Activated naive CD8-positive, alpha-beta T cell treated with anti-CD3 and anti-CD28 coated beads, Interleukin-2, amount 50 U/mL, for 24 hours (primary cell): ENCODE measurements at regions not wholly inside any gene's neighbourhood (a gene's known extent, or its start where the extent isn't known, plus 50 kb on each side); places are given as distances from the start of the nearest gene placed in this dataset.
"Not testable (repeated sequence)": the region's sequence is repeated elsewhere in the genome, so short reads cannot be mapped to it uniquely, and the experiment has no call there.

Source experiments
- ATAC-seq: fragments of 150-1000 bp; cut with Tn5 transposase; one replicate; pipeline ENCODE4 v1.10.0; 2021
- DNase-seq: peaks from one replicate; pipeline ENCODE4 v3.0.0; 2021
- H3K27ac Mint-ChIP-seq: one replicate; pipeline ENCODE4 v1.8.0; 2021; ENCODE audit warnings: mild to moderate bottlenecking, mixed read lengths
- H3K27me3 Mint-ChIP-seq: one replicate; pipeline ENCODE4 v1.8.0; 2021; ENCODE audit warnings: mixed read lengths
- H3K36me3 Mint-ChIP-seq: one replicate; pipeline ENCODE4 v1.8.0; 2021; ENCODE audit warnings: low read depth, mixed read lengths
- H3K4me1 Mint-ChIP-seq: one replicate; pipeline ENCODE4 v1.8.0; 2021; ENCODE audit warnings: mixed read lengths
- H3K4me3 Mint-ChIP-seq: one replicate; pipeline ENCODE4 v1.8.0; 2021; ENCODE audit warnings: mild to moderate bottlenecking, moderate library complexity, mixed read lengths
- H3K9me3 Mint-ChIP-seq: one replicate; pipeline ENCODE4 v1.8.0; 2021; ENCODE audit warnings: mixed read lengths

DNA sequence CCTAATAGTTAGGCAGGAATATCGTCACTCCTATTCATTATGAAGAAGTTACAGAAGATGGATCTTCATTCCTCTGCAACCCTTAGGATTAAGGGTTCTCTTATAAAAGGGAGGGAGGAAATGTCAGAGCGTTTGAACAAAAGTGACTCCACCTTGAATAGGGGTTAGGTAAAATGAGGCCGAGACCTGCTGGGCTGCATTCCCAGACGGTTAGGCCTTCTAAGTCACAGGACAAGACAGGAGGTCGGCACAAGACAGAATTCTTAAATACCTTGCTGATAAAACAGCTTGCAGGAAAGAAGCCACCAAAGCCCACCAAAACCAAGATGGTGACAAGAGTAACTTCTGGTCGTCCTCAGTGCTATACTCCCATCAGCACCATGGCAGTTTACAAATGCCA is 147.6 kb downstream of the CDCA7 start:
- Mint-ChIP-seq H3K36me3 (no peaks in the 10 kb centered on the region), H3K27ac (no peak overlapping the region), H3K4me1 (no peaks in the 10 kb centered on the region), H3K27me3 (peaks cover 6% of the 10 kb centered on the region), H3K9me3 (peaks cover 12% of the 10 kb centered on the region), H3K4me3 (no peak overlapping the region)
- DNase-seq = no peak
- no peak for ATAC-seq

DNA sequence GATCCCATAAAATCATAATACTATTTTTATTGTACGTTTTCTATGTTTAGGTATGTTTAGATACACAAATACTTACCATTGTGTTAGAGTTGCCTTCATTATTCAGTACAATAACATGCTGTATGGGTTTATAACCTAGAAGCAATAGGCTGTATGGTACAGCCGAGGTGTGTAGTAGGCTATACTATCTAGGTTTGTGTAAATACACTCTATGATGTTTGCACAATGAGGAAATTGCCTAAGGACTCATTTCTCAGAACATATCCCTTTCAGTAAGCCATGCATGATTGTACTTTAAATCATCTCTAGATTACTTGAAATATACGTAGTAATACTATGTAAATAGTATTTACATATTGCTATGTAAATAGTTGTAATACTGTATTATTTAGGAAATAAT is 156.7 kb downstream of the CDCA7 start:
- H3K4me1 Mint-ChIP-seq = no peaks in the 10 kb centered on the region
- DNase-seq (no peak), ATAC-seq (no peak)
- no peaks in the 10 kb centered on the region for H3K36me3 Mint-ChIP-seq
- H3K4me3 Mint-ChIP-seq = no peak overlapping the region
- H3K9me3 Mint-ChIP-seq = no peaks in the 10 kb centered on the region
- H3K27me3 Mint-ChIP-seq = peaks cover 23% of the 10 kb centered on the region
- no peak overlapping the region for H3K27ac Mint-ChIP-seq

DNA sequence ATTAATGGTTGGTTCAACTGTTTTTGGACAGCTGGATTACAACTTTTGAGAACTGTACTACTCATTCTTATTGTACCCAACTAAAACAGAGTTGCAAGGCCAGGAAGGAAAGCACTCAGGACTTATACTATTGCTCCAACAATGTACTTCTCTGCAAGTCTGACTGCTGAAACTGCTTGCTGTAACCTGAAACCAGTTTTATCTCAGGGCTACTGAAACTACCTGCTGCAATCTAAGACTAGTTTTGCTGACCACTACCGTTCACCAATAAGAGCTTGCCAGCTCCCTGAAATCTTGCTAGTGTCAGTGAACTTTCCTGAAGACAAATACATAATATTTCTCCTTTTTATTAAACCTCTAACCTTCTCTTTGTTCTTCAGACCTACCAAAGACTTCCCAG is 157.3 kb downstream of the CDCA7 start:
- no peak for ATAC-seq
- Mint-ChIP-seq H3K9me3 (peaks cover under 1% of the 10 kb centered on the region), H3K27ac (no peak overlapping the region), H3K27me3 (peaks cover 21% of the 10 kb centered on the region), H3K4me1 (no peaks in the 10 kb centered on the region), H3K36me3 (no peaks in the 10 kb centered on the region), H3K4me3 (no peak overlapping the region)
- DNase-seq = no peak

DNA sequence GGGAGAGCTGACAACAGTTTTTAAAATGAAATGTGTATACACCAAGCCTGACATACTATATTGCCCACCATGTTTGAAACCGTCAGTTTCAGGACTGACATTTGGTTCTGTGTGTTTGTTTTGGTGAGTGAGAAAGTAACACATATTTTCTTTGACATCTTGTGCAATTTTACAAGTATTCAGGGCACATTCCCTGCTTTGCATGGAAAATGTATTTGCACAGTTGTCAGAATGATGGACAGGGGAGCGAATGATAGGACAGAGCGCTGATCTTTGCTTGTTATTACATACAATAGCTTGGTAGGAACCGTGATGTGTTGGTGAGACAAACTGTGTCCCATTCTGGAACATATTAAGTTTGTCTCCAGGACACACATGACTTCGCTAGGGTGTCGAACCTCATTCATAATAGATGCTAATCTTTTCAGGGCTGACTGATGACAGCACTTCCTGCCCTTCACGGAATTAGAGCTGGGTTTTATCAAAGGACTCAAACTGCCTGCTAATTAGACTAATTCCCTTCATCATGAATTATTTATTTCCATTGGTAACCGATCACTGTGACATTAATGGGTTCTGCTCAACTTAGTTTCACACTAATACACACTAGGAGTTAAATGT is 158.5 kb downstream of the CDCA7 start:
- Mint-ChIP-seq H3K4me1 (no peaks in the 10 kb centered on the region), H3K27me3 (peaks cover 15% of the 10 kb centered on the region), H3K4me3 (no peak overlapping the region), H3K27ac (no peak overlapping the region), H3K9me3 (peaks cover 4% of the 10 kb centered on the region), H3K36me3 (no peaks in the 10 kb centered on the region)
- DNase-seq (no peak), ATAC-seq (no peak)

DNA sequence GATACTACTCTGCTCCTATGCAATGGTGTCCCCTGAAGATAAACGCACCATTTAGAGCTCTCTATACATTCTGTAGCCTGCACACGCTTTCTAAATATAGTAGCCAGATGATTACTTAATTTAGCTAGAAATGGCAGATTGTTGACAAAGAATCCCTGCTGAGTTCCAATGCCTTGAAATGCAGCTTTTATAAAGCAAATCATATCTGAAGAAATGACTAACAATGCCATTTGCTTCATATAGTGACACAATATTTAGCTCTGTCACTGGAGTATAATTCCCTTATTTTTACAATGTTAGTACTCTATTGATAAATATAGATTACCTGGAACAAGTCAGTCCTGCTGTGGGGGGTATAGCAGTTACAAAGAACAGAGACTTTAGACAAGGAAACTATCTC is 166.2 kb downstream of the CDCA7 start:
- ATAC-seq (no peak), DNase-seq (no peak)
- Mint-ChIP-seq H3K36me3 (no peaks in the 10 kb centered on the region), H3K27ac (no peak overlapping the region), H3K4me3 (no peak overlapping the region), H3K4me1 (no peaks in the 10 kb centered on the region), H3K27me3 (peaks cover 17% of the 10 kb centered on the region), H3K9me3 (peaks cover 4% of the 10 kb centered on the region)

DNA sequence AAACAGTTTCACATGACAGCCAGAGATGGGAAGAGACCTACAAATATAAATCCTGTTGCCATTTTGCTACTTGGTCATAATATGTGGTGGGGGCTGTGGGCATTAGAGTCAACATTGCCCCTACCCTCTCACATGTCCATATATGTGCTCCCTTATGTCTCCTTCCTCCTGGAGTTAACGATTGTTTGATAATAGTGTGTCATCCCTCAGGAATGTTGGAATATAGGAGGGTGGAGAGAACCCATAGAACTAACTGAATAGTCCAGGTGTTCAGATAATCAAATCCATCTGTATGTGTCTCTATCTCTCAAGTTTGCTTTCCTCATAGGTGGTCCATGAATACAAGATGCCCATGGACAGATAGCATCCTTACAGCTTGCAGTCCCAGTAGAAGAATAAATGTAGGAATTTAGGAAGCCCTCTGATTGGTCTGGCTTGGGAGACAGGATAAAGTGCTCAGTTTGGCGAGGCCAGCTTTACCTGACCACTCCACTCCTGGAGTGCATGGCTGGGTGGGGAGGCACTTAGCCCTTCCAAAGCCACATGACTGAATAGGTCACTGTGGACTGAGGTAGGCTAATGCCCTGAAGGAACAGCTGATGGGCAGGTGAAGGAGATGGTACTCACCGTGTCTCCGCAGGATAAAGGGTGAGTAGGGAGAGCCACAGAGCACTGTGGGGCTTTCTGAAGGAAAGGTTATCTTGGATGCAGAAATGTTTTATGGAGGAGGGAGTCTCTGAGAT is 166.9 kb downstream of the CDCA7 start:
- ATAC-seq (no peak), DNase-seq (no peak)
- H3K27me3 Mint-ChIP-seq = peaks cover 17% of the 10 kb centered on the region
- peaks cover 4% of the 10 kb centered on the region for H3K9me3 Mint-ChIP-seq
- H3K36me3 Mint-ChIP-seq = no peaks in the 10 kb centered on the region
- H3K4me3 Mint-ChIP-seq = no peak overlapping the region
- H3K27ac Mint-ChIP-seq = no peak overlapping the region
- H3K4me1 Mint-ChIP-seq = no peaks in the 10 kb centered on the region

- no peak overlapping the region for H3K27ac Mint-ChIP-seq
- no peak overlapping the region for H3K4me3 Mint-ChIP-seq
- H3K27me3 Mint-ChIP-seq = peaks cover 15% of the 10 kb centered on the region
- H3K4me1 Mint-ChIP-seq = no peaks in the 10 kb centered on the region
- H3K9me3 Mint-ChIP-seq = no peaks in the 10 kb centered on the region
- no peak for DNase-seq
- H3K36me3 Mint-ChIP-seq = no peaks in the 10 kb centered on the region
- no peak for ATAC-seq
Measured at GRCh38 chr2:173523497-173523896, 168.8 kb downstream of the CDCA7 start.

GRCh38 chr2:173524256-173524955 is 169.7 kb downstream of the CDCA7 start:
- no peak overlapping the region for H3K4me3 Mint-ChIP-seq
- no peak for DNase-seq
- no peaks in the 10 kb centered on the region for H3K4me1 Mint-ChIP-seq

DNA sequence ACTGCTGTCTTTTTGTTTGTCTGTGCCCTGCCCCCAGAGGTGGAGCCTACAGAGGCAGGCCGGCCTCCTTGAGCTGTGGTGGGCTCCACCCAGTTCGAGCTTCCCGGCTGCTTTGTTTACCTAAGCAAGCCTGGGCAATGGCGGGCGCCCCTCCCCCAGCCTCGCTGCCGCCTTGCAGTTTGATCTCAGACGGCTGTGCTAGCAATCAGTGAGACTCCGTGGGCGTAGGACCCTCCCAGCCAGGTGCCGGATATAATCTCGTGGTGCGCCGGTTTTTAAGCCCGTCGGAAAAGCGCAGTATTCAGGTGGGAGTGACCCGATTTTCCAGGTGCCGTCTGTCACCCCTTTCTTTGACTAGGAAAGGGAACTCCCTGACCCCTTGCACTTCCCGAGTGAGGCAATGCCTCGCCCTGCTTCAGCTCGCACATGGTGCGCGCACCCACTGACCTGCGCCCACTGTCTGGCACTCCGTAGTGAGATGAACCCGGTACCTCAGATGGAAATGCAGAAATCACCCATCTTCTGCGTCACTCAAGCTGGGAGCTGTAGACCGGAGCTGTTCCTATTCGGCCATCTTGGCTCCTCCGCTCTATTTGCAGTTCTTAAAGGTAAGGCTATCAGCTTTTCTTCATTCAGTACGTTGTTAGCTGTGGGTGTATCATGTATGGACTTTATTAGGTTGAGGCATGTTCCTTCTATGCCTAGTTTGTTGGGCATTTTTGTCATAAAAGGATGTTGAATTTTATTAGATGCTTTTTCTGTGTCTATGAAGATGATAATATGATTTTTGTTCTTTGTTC is 178.3 kb downstream of the CDCA7 start:
- not testable (repeated sequence) for H3K4me1 Mint-ChIP-seq, H3K4me3 Mint-ChIP-seq, DNase-seq, H3K9me3 Mint-ChIP-seq, H3K27ac Mint-ChIP-seq, H3K36me3 Mint-ChIP-seq, ATAC-seq
- peaks cover 28% of the 10 kb centered on the region for H3K27me3 Mint-ChIP-seq

More at GRCh38 chr2:173524256-173524955, 169.7 kb downstream of the CDCA7 start:
- Mint-ChIP-seq H3K27ac (no peak overlapping the region), H3K27me3 (peaks cover 12% of the 10 kb centered on the region), H3K36me3 (no peaks in the 10 kb centered on the region), H3K9me3 (no peaks in the 10 kb centered on the region)
- ATAC-seq = no peak

- H3K9me3 Mint-ChIP-seq = no peaks in the 10 kb centered on the region
- no peak overlapping the region for H3K4me3 Mint-ChIP-seq
- DNase-seq = no peak
- no peak for ATAC-seq
- H3K27me3 Mint-ChIP-seq = peaks cover 29% of the 10 kb centered on the region
- H3K4me1 Mint-ChIP-seq = no peaks in the 10 kb centered on the region
- H3K27ac Mint-ChIP-seq = no peak overlapping the region
- H3K36me3 Mint-ChIP-seq = no peaks in the 10 kb centered on the region
Measured at GRCh38 chr2:173537694-173538093, 183.0 kb downstream of the CDCA7 start.

DNA sequence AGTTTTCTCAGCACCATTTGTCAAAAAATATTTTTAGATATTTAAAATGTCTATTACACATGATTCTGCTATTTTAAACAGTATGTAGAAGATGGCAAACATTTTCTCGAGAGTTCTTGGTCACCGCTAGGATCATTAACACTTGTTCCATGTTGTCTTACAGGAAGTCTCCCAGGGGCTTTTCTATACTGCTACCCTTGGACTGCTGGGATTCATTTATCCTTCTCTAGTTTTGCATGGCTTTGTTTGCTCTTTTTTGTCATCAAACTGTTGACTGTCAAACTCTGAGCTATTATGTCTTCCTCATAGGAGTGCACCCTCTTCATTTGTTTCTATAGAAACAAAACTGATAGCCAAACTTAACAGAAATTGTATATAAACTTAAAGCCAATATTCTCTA is 184.9 kb downstream of the CDCA7 start:
- H3K36me3 Mint-ChIP-seq = no peaks in the 10 kb centered on the region
- no peaks in the 10 kb centered on the region for H3K4me1 Mint-ChIP-seq
- ATAC-seq = no peak
- no peaks in the 10 kb centered on the region for H3K9me3 Mint-ChIP-seq
- DNase-seq = no peak
- peaks cover 18% of the 10 kb centered on the region for H3K27me3 Mint-ChIP-seq
- H3K27ac Mint-ChIP-seq = no peak overlapping the region
- no peak overlapping the region for H3K4me3 Mint-ChIP-seq

GRCh38 chr2:173544641-173545363 is 190.1 kb downstream of the CDCA7 start:
- H3K27ac Mint-ChIP-seq = no peak overlapping the region
- DNase-seq (no peak), ATAC-seq (no peak)
- H3K4me3 Mint-ChIP-seq = no peak overlapping the region
- peaks cover 8% of the 10 kb centered on the region for H3K27me3 Mint-ChIP-seq
- no peaks in the 10 kb centered on the region for H3K9me3 Mint-ChIP-seq
- H3K4me1 Mint-ChIP-seq = peaks cover 3% of the 10 kb centered on the region
- no peaks in the 10 kb centered on the region for H3K36me3 Mint-ChIP-seq

DNA sequence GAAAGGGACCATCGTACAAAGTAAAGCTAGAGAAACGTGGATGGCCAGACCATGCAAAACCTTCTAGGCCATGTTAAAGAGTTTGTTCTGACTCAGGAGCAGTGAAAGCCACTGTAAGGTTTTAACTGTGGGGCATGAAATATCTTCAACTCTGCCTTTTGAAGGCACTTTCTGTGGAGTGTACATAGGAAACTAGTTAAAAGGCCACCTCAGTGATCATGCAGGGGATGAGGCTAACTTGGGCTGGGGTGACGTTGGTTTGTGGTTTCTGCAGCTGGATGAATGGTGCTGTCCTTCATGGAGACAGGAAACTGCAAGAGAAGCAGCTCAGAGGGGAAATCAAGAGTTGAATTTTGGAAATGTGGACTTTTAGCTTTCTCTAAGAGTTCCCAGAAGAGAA is 190.7 kb downstream of the CDCA7 start:
- Mint-ChIP-seq H3K4me1 (peaks cover 3% of the 10 kb centered on the region), H3K4me3 (no peak overlapping the region), H3K9me3 (peaks cover 5% of the 10 kb centered on the region), H3K27ac (no peak overlapping the region), H3K36me3 (no peaks in the 10 kb centered on the region), H3K27me3 (peaks cover 8% of the 10 kb centered on the region)
- ATAC-seq = no peak
- DNase-seq = peak; percentile 4

DNA sequence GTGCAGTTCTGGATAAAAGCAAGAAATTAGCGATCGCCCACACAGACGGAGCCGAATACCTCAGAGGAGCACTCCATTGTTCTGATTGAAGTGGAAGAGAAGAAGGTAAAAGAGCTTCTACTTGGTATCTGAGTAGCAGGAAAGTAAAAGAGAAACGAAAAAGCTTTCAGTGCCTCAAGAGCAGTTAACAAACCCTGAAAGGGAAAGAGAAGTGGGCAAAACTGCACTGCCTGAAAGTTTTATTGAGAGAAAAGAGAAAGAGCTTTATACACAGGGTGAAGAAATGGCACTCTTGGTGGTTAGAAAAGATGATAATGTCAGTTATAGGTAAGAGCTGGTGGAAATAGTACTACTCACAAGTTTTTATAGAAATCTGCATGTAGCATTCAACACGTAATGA is 192.8 kb downstream of the CDCA7 start:
- H3K4me3 Mint-ChIP-seq = no peak overlapping the region
- H3K27me3 Mint-ChIP-seq = peaks cover 13% of the 10 kb centered on the region
- peaks cover 3% of the 10 kb centered on the region for H3K4me1 Mint-ChIP-seq
- DNase-seq = no peak
- no peak overlapping the region for H3K27ac Mint-ChIP-seq
- H3K36me3 Mint-ChIP-seq = no peaks in the 10 kb centered on the region
- no peak for ATAC-seq
- peaks cover 5% of the 10 kb centered on the region for H3K9me3 Mint-ChIP-seq
